GM12873 (cell line): ENCODE measurements at regions not wholly inside any gene's neighbourhood (a gene's known extent, or its start where the extent isn't known, plus 50 kb on each side); places are given as distances from the start of the nearest gene placed in this dataset.

Experiments
- TF ChIP-seq, protein P1 (sequence below): IDR thresholded peaks from 2 replicates; pipeline ENCODE4 v1.5.1; 2012; ENCODE audit warnings: low read depth, mild to moderate bottlenecking, moderate library complexity, low read length, control low read depth; ENCODE audit not compliant: insufficient read depth; ENCODE audit errors: missing control alignments

- TF ChIP-seq, protein P1, sequence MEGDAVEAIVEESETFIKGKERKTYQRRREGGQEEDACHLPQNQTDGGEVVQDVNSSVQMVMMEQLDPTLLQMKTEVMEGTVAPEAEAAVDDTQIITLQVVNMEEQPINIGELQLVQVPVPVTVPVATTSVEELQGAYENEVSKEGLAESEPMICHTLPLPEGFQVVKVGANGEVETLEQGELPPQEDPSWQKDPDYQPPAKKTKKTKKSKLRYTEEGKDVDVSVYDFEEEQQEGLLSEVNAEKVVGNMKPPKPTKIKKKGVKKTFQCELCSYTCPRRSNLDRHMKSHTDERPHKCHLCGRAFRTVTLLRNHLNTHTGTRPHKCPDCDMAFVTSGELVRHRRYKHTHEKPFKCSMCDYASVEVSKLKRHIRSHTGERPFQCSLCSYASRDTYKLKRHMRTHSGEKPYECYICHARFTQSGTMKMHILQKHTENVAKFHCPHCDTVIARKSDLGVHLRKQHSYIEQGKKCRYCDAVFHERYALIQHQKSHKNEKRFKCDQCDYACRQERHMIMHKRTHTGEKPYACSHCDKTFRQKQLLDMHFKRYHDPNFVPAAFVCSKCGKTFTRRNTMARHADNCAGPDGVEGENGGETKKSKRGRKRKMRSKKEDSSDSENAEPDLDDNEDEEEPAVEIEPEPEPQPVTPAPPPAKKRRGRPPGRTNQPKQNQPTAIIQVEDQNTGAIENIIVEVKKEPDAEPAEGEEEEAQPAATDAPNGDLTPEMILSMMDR = no peak
Measured at GRCh38 chr14:87725318-87725717, 267.7 kb downstream of the GALC start.

DNA sequence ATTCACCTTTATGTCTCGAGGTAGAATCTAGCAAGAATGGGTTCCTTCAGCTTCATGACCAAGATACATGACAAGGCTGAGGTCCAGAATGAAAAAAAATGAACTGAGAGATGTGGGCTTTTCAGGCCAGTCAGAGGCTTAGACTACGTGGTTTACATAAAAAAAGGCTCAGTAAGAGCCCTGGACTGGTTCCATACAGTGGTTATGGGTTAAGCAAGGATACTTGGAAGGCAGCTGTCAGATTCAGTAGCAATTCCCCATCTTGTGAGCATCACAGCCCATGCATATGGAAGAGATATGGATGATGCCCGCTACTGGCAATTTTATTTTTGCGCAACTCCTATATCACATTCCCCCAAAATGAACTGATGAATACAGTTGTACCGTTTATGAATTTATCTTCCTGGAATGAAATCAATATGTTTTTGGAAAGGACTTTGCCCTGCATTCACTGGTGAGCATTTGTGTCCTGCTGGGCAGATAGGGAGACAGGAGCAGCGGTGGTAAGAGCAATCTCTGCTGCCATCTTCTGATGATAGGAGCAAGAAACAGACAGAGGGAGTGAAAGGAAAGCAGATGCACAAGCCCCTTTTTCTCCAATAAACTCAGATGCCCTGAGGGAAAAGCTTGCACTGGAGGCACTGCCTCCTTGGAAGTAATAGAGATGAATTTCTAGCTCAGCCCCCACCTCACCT is 280.4 kb downstream of the GALC start:
- TF ChIP-seq, protein P1 = no peak

DNA sequence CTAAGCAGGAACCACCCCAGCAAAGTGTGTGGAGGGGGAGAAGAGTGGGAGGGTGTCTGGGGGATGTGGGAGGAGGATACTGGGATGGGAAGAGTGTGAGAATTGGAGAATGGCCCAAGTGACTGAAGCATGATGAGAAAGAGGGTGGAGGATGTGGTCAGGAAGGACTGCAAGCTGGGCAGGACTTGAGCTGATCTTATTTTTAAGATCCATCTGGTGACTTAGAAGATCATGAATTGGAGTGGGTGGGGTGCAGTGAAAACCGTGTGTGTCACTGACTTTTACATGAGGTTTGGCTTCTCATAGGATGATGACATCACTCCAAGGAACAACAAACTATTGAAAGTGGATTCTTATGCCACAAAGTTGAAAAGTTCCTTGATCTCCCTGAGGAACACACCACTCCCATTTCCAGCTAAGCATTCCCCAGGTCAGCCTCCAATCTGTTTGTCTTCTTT is 287.5 kb downstream of the GALC start:
- TF ChIP-seq, protein P1 = no peak

DNA sequence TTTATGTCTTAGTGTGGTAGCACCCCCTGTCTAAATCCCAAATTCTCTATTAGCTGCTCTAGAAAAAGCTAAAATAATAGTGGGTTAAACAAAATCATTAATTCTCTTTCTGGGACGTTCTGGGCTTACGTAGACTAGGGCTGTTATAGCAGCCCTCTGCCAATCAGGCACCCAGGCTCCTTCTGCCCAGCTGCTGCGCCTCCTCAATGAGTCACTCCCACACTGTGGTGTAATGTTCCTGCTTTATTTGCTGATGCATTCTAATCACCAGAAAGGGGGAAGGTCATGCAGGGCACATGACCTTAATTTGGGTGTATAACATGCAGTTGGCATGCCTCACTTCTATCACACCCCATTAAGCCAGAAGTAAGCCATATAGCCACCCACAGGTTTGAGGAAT is 294.5 kb downstream of the GALC start:
- TF ChIP-seq, protein P1 = no peak

DNA sequence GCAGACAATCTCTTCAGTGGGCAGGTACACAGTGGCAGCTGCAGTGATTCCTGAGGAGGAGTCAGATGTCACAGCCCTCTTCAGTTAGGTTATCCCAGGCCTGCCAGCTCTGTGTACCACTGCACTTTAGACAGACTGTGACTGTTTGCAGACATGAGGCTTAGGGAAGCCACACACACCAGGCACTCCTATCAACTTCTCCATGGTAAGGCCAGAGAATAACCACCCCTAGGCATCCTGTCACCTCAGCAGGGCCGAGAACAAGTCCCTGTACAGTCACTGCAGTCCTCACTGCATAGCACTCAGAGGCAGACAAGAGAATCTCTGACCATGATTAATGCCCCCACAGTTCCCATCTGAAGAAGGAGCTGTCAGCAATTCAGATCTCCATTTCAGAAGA is 296.5 kb downstream of the GALC start:
- TF ChIP-seq, protein P1 = no peak

DNA sequence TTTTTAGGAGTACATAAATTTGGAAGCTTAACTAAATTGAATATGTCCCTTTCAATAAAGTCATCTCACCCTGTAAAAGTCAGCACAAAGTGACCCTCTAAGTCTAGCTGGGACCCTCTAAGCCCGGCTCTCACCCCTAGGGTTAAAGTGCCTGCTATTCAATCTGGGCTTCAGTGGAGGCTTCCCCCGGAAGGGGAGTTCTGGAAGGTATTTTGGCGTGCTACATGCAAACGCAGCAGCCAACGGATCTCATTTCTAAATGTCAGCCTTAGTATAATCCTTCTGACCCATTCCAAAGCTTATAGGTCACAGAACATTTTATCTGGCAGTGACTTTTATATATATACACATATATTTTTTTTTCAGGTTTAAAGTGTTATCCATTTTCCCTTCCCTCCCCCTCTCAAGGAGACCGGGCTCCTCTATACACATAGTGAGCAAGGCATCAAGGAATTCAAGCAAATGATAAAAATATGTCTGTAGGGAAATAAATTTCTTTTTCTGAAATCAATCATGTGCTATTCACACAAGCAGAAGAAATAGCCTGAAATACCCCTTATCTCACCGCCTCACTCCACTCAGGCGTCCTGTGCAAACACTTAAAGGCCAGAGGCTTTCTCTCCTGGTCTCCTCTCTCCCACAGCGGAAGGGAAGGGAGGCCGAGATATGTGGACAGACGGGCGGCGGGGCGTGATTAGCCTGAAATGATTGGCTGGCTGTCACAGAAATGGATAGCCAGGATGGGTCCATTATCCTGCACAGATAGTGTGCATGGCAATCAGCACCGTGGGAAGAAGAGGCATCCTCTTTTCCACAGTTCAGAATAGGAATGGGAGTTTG is 301.7 kb downstream of the GALC start:
- TF ChIP-seq, protein P1 = no peak

GRCh38 chr14:87690076-87690613 is 302.8 kb downstream of the GALC start:
- TF ChIP-seq, protein P1 = no peak
